Esophagus squamous epithelium (tissue), 5 donors: ENCODE measurements at regions not wholly inside any gene's neighbourhood (a gene's known extent, or its start where the extent isn't known, plus 50 kb on each side); places are given as distances from the start of the nearest gene placed in this dataset.

Source experiments
- DNase-seq: peaks from one replicate; lab custom pipeline; 2025; lab: John Stamatoyannopoulos, UW
- H3K27ac ChIP-seq, 4 donors: fragments of 200-600 bp; sonication (generic); one replicate each; pipeline ENCODE4 v1.5.1; 2016 to 2019; ENCODE audit warnings: mild to moderate bottlenecking in 1 of 4
- H3K27me3 ChIP-seq, 4 donors: fragments of 200-600 bp; sonication (generic); 1 replicate in 3 of 4; 2 replicates in 1 of 4; pipeline versions ENCODE4 v1.5.1 to v1.6.0; 2017 to 2021; ENCODE audit warnings: antibody characterized with exemption in 1 of 4
- H3K36me3 ChIP-seq, 3 donors: fragments of 200-600 bp; sonication (generic); one replicate each; pipeline ENCODE4 v1.5.1; 2016 to 2019
- H3K4me1 ChIP-seq, 3 donors: fragments of 200-600 bp; sonication (generic); one replicate each; pipeline ENCODE4 v1.5.1; 2017 to 2019
- H3K4me3 ChIP-seq, 4 donors: fragments of 200-600 bp; sonication (generic); 1 replicate in 3 of 4; 2 replicates in 1 of 4; pipeline ENCODE4 v1.5.1; 2016 to 2019; ENCODE audit warnings: mild to moderate bottlenecking in 2 of 4, moderate library complexity in 1 of 4
- H3K9me3 ChIP-seq, 3 donors: fragments of 200-600 bp; sonication (generic); one replicate each; pipeline ENCODE4 v1.5.1; 2016 to 2019
- CTCF ChIP-seq, 6 experiments: fragments of 450-650 bp in 4 of 6; fragments of 200-600 bp in 2 of 6; sonication (generic) in 2 of 6; IDR thresholded peaks; one replicate each; pipeline ENCODE4 v1.5.1; 2016 to 2019; ENCODE audit warnings: antibody characterized with exemption in 6 of 6, mild to moderate bottlenecking in 4 of 6, moderate library complexity in 4 of 6
- POLR2A ChIP-seq, 4 donors: fragments of 450-650 bp; IDR thresholded peaks; one replicate each; pipeline ENCODE4 v1.6.1; 2017; ENCODE audit warnings: antibody characterized with exemption in 4 of 4, mild to moderate bottlenecking in 4 of 4, moderate library complexity in 3 of 4
- WGBS, 2 donors: methylation state at CpG; one replicate each; pipeline ENCODE4 v1.1.5; 2018; 5-methylcytosine and 5-hydroxymethylcytosine counted together
- intact Hi-C: fragments of 100-400 bp; cut with DNase I; formaldehyde crosslinking; loops from one replicate; pipeline ENCODE4 v1.15.0; 2022
- donor health status: DM: yes; HTN: yes; CAD: no.

GRCh38 chr7:50149369-50149768 is 56.3 kb upstream of the ZPBP start:
- Histone ChIP-seq H3K36me3 (no peaks in the 10 kb centered on the region), H3K4me3 (no peak overlapping the region), H3K4me1 (no peaks in the 10 kb centered on the region), H3K9me3 (no peaks in the 10 kb centered on the region), H3K27me3 (no peaks in the 10 kb centered on the region), H3K27ac (no peak overlapping the region)
- 39 to 53% methylated on average over 2 of the region's 2 CpGs for WGBS, 2 donors
- DNase-seq = no peak
- TF ChIP-seq CTCF (IDR thresholded peaks at IDR 0.05) (no peak), POLR2A (IDR thresholded peaks at IDR 0.05) (no peak)
- intact Hi-C loops = no loop called here

- Histone ChIP-seq H3K4me3 (no peak overlapping the region), H3K27ac (no peak overlapping the region), H3K9me3 (no peaks in the 10 kb centered on the region), H3K36me3 (no peaks in the 10 kb centered on the region), H3K27me3 (no peaks in the 10 kb centered on the region), H3K4me1 (no peaks in the 10 kb centered on the region)
- DNase-seq = no peak
- intact Hi-C loops = no loop called here
- 46 to 49% methylated on average over 6 of the region's 6 CpGs for WGBS, 2 donors
- no peak for TF ChIP-seq POLR2A (IDR thresholded peaks at IDR 0.05)
- TF ChIP-seq CTCF (IDR thresholded peaks at IDR 0.05) = no peak
These were observed 55.1 kb upstream of the ZPBP start for GRCh38 chr7:50147951-50148808.

- Histone ChIP-seq H3K4me1 (no peaks in the 10 kb centered on the region), H3K27ac (no peak overlapping the region), H3K4me3 (no peak overlapping the region), H3K9me3 (no peaks in the 10 kb centered on the region), H3K27me3 (no peaks in the 10 kb centered on the region), H3K36me3 (no peaks in the 10 kb centered on the region)
- intact Hi-C loops = no loop called here
- 63 to 80% methylated on average over 2 to 3 of the region's 3 CpGs for WGBS, 2 donors
- no peak for DNase-seq
- TF ChIP-seq POLR2A (IDR thresholded peaks at IDR 0.05) (no peak), CTCF (IDR thresholded peaks at IDR 0.05) (no peak)
These were observed 53.6 kb upstream of the ZPBP start for GRCh38 chr7:50146692-50147091.

GRCh38 chr7:50145801-50146338 is 52.8 kb upstream of the ZPBP start:
- TF ChIP-seq CTCF (IDR thresholded peaks at IDR 0.05) = no peak
- no peak for TF ChIP-seq POLR2A (IDR thresholded peaks at IDR 0.05)
- 36 to 38% methylated on average over 2 of the region's 2 CpGs for WGBS, 2 donors
- H3K9me3 ChIP-seq = no peaks in the 10 kb centered on the region
- intact Hi-C loops = no loop called here
- H3K4me3 ChIP-seq = no peak overlapping the region
- no peaks in the 10 kb centered on the region for H3K4me1 ChIP-seq
- no peaks in the 10 kb centered on the region for H3K36me3 ChIP-seq
- peaks cover 0 to under 1% (median 0%) of the 10 kb centered on the region in 4 donors for H3K27me3 ChIP-seq
- DNase-seq = no peak
- no peak overlapping the region for H3K27ac ChIP-seq

- Histone ChIP-seq H3K36me3 (no peaks in the 10 kb centered on the region), H3K4me1 (no peaks in the 10 kb centered on the region), H3K4me3 (no peak overlapping the region), H3K27ac (no peak overlapping the region), H3K27me3 (peaks cover 0 to 5% (median 0%) of the 10 kb centered on the region in 4 donors), H3K9me3 (no peaks in the 10 kb centered on the region)
- intact Hi-C loops = no loop called here
- no peak for TF ChIP-seq CTCF (IDR thresholded peaks at IDR 0.05)
- TF ChIP-seq POLR2A (IDR thresholded peaks at IDR 0.05) = no peak
- no peak for DNase-seq
- WGBS, 2 donors = 71 to 87% methylated on average over 2 of the region's 2 CpGs
These were observed 52.2 kb upstream of the ZPBP start for GRCh38 chr7:50145226-50145625.
